ENCODE measurements at regions not wholly inside any gene's neighbourhood (a gene's known extent, or its start where the extent isn't known, plus 50 kb on each side); places are given as distances from the start of the nearest gene placed in this dataset.

GRCh38 chr10:31129271-31129670, 97.6 kb upstream of the ZNF438 start:
- no peak for TF ChIP-seq CTCF (IDR thresholded peaks at IDR 0.05)
- TF ChIP-seq ZFX (IDR thresholded peaks at IDR 0.05; ENCODE audit: borderline replicate concordance): no peak

All from 22Rv1 (cell line).